Upper lobe of left lung (tissue), 4 donors: ENCODE measurements at regions not wholly inside any gene's neighbourhood (a gene's known extent, or its start where the extent isn't known, plus 50 kb on each side); places are given as distances from the start of the nearest gene placed in this dataset.

Experiments
- CTCF ChIP-seq, 6 experiments: fragments of 450-650 bp in 4 of 6; fragments of 200-600 bp in 2 of 6; sonication (generic) in 2 of 6; IDR thresholded peaks; one replicate each; pipeline ENCODE4 v1.5.1; 2016 to 2019; ENCODE audit warnings: antibody characterized with exemption in 6 of 6
- EP300 ChIP-seq, 4 donors: sonication (generic); formaldehyde crosslinking; IDR thresholded peaks; one replicate each; pipeline ENCODE4 v1.5.1; 2017; ENCODE audit warnings: antibody characterized with exemption in 4 of 4, control low read depth in 2 of 4
- POLR2A ChIP-seq, 4 donors: fragments of 450-650 bp; IDR thresholded peaks; one replicate each; pipeline ENCODE4 v1.5.1; 2016 to 2017; ENCODE audit warnings: antibody characterized with exemption in 4 of 4, mild to moderate bottlenecking in 2 of 4

DNA sequence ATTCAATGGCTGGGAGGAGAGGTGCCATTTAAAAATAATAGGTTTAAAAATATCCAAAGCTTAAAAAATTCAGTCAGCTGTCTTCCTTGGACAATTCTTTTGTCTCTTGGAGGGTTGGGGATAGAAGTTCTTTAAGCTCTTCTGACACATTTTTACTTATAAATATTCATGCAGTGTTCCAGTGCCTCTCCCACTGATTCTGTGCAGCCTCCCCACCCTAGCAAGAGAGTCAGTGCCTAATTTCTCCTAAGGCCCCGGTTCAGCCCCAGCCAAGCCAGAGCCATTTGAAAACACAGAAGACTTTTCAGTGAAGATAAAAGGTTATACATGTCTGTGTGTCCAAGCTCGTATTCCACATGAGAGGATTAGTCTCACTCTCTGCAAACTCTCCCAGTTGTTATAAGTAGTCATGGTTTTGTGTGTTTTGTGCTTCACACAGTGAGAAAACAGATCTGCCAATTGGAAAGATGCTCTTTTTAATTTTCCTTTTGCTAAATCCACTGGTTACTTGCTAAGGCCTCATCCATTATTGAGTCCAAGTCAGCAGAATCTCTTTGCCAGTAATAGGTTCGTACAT lies 141.3 kb downstream of the CD47 start:
- TF ChIP-seq POLR2A (IDR thresholded peaks at IDR 0.05): no peak
- no peak for TF ChIP-seq CTCF (IDR thresholded peaks at IDR 0.05)
- no peak for TF ChIP-seq EP300 (IDR thresholded peaks at IDR 0.05)
